ENCODE measurements at regions not wholly inside any gene's neighbourhood (a gene's known extent, or its start where the extent isn't known, plus 50 kb on each side); places are given as distances from the start of the nearest gene placed in this dataset.
"Not testable (repeated sequence)": the region's sequence is repeated elsewhere in the genome, so short reads cannot be mapped to it uniquely, and the experiment has no call there.

- no peaks in the 10 kb centered on the region for H3K27me3 ChIP-seq (replicated peaks)
- H3K36me3 ChIP-seq: no peaks in the 10 kb centered on the region
- no peak overlapping the region for H3K27ac ChIP-seq
- no peaks in the 10 kb centered on the region for H3K9me3 ChIP-seq (replicated peaks)
- DNase-seq (ENCODE audit: low read depth in 1 of 2, low spot score in 2 of 2): no peak
- H3K4me1 ChIP-seq (replicated peaks): no peaks in the 10 kb centered on the region; the same call in 1 of the 2 replicates
- H3K4me3 ChIP-seq: no peak overlapping the region
Observed at GRCh38 chr2:143928613-143929012, 591.3 kb downstream of the ZEB2 start.

GRCh38 chr2:143928184-143928583 lies 591.7 kb downstream of the ZEB2 start:
- Histone ChIP-seq H3K4me3 (no peak overlapping the region), H3K9me3 (replicated peaks) (no peaks in the 10 kb centered on the region), H3K36me3 (no peaks in the 10 kb centered on the region), H3K27ac (no peak overlapping the region), H3K27me3 (replicated peaks) (no peaks in the 10 kb centered on the region), H3K4me1 (replicated peaks) (no peaks in the 10 kb centered on the region; the same call in 1 of the 2 replicates)
- DNase-seq (ENCODE audit: low read depth in 1 of 2, low spot score in 2 of 2): no peak

- DNase-seq (ENCODE audit: low read depth in 1 of 2, low spot score in 2 of 2): no peak
- Histone ChIP-seq H3K4me3 (no peak overlapping the region), H3K9me3 (replicated peaks) (no peaks in the 10 kb centered on the region), H3K4me1 (replicated peaks) (no peaks in the 10 kb centered on the region; the same call in 1 of the 2 replicates), H3K27me3 (replicated peaks) (no peaks in the 10 kb centered on the region), H3K27ac (no peak overlapping the region), H3K36me3 (no peaks in the 10 kb centered on the region)
Observed at GRCh38 chr2:143926736-143927135, 593.2 kb downstream of the ZEB2 start.

- not testable (repeated sequence) for DNase-seq (ENCODE audit: low read depth in 1 of 2, low spot score in 2 of 2); H3K9me3 ChIP-seq (replicated peaks); H3K27ac ChIP-seq; H3K4me1 ChIP-seq (replicated peaks); H3K4me3 ChIP-seq; H3K27me3 ChIP-seq (replicated peaks); H3K36me3 ChIP-seq
Observed at GRCh38 chr2:143922261-143922830, 597.6 kb downstream of the ZEB2 start.

- 0 out of 2 replicates have a peak, but pooled peaks cover 5% of the 10 kb centered on the region for H3K9me3 ChIP-seq (replicated peaks)
- no peaks in the 10 kb centered on the region for H3K36me3 ChIP-seq
- H3K4me3 ChIP-seq: no peak overlapping the region
- H3K27ac ChIP-seq: no peak overlapping the region
- no peak for DNase-seq (ENCODE audit: low read depth in 1 of 2, low spot score in 2 of 2)
- no peaks in the 10 kb centered on the region for H3K27me3 ChIP-seq (replicated peaks)
- no peaks in the 10 kb centered on the region for H3K4me1 ChIP-seq (replicated peaks)
Observed at GRCh38 chr2:143918465-143918989, 601.4 kb downstream of the ZEB2 start.

GRCh38 chr2:143916781-143917180 lies 603.1 kb downstream of the ZEB2 start:
- Histone ChIP-seq H3K9me3 (replicated peaks) (0 out of 2 replicates have a peak, but pooled peaks cover 5% of the 10 kb centered on the region), H3K27ac (no peak overlapping the region), H3K27me3 (replicated peaks) (no peaks in the 10 kb centered on the region), H3K4me1 (replicated peaks) (no peaks in the 10 kb centered on the region), H3K36me3 (no peaks in the 10 kb centered on the region), H3K4me3 (no peak overlapping the region)
- no peak for DNase-seq (ENCODE audit: low read depth in 1 of 2, low spot score in 2 of 2)

GRCh38 chr2:143909577-143910353 lies 610.2 kb downstream of the ZEB2 start:
- DNase-seq (ENCODE audit: low read depth in 1 of 2, low spot score in 2 of 2): no peak
- H3K27ac ChIP-seq: no peak overlapping the region
- H3K36me3 ChIP-seq: no peaks in the 10 kb centered on the region
- H3K4me3 ChIP-seq: no peak overlapping the region
- no peaks in the 10 kb centered on the region for H3K27me3 ChIP-seq (replicated peaks)
- no peaks in the 10 kb centered on the region for H3K4me1 ChIP-seq (replicated peaks)
- H3K9me3 ChIP-seq (replicated peaks): no peaks in the 10 kb centered on the region

GRCh38 chr2:143908843-143909242 lies 611.1 kb downstream of the ZEB2 start:
- no peaks in the 10 kb centered on the region for H3K36me3 ChIP-seq
- no peaks in the 10 kb centered on the region for H3K9me3 ChIP-seq (replicated peaks)
- H3K27ac ChIP-seq: no peak overlapping the region
- DNase-seq (ENCODE audit: low read depth in 1 of 2, low spot score in 2 of 2): no peak
- H3K4me3 ChIP-seq: no peak overlapping the region
- no peaks in the 10 kb centered on the region for H3K4me1 ChIP-seq (replicated peaks)
- H3K27me3 ChIP-seq (replicated peaks): no peaks in the 10 kb centered on the region

GRCh38 chr2:143907801-143908200 lies 612.1 kb downstream of the ZEB2 start:
- Histone ChIP-seq H3K4me1 (replicated peaks) (no peaks in the 10 kb centered on the region), H3K27ac (no peak overlapping the region), H3K36me3 (no peaks in the 10 kb centered on the region), H3K9me3 (replicated peaks) (no peaks in the 10 kb centered on the region), H3K4me3 (no peak overlapping the region), H3K27me3 (replicated peaks) (no peaks in the 10 kb centered on the region)
- no peak for DNase-seq (ENCODE audit: low read depth in 1 of 2, low spot score in 2 of 2)

- H3K36me3 ChIP-seq: no peaks in the 10 kb centered on the region
- DNase-seq (ENCODE audit: low read depth in 1 of 2, low spot score in 2 of 2): no peak
- no peaks in the 10 kb centered on the region for H3K9me3 ChIP-seq (replicated peaks)
- H3K4me3 ChIP-seq: no peak overlapping the region
- H3K4me1 ChIP-seq (replicated peaks): peaks cover 3% of the 10 kb centered on the region
- no peak overlapping the region for H3K27ac ChIP-seq
- no peaks in the 10 kb centered on the region for H3K27me3 ChIP-seq (replicated peaks)
Observed at GRCh38 chr2:143906850-143907249, 613.1 kb downstream of the ZEB2 start.

GRCh38 chr2:143905587-143905986 lies 614.3 kb downstream of the ZEB2 start:
- Histone ChIP-seq H3K4me1 (replicated peaks) (peaks cover 15% of the 10 kb centered on the region), H3K36me3 (no peaks in the 10 kb centered on the region), H3K4me3 (no peak overlapping the region), H3K27me3 (replicated peaks) (no peaks in the 10 kb centered on the region), H3K27ac (no peak overlapping the region), H3K9me3 (replicated peaks) (no peaks in the 10 kb centered on the region)
- DNase-seq (ENCODE audit: low read depth in 1 of 2, low spot score in 2 of 2): no peak

GRCh38 chr2:143903172-143903856 lies 616.6 kb downstream of the ZEB2 start:
- DNase-seq (ENCODE audit: low read depth in 1 of 2, low spot score in 2 of 2): no peak
- H3K27me3 ChIP-seq (replicated peaks): no peaks in the 10 kb centered on the region
- H3K4me1 ChIP-seq (replicated peaks): peaks cover 15% of the 10 kb centered on the region
- no peaks in the 10 kb centered on the region for H3K9me3 ChIP-seq (replicated peaks)
- no peak overlapping the region for H3K27ac ChIP-seq
- H3K4me3 ChIP-seq: no peak overlapping the region
- no peaks in the 10 kb centered on the region for H3K36me3 ChIP-seq

GRCh38 chr2:143901185-143901842 lies 618.6 kb downstream of the ZEB2 start:
- H3K4me3 ChIP-seq: no peak overlapping the region
- H3K36me3 ChIP-seq: no peaks in the 10 kb centered on the region
- peak in 1 of 2 experiments; percentile 72 for DNase-seq (ENCODE audit: low read depth in 1 of 2, low spot score in 2 of 2)
- H3K4me1 ChIP-seq (replicated peaks): peaks cover 15% of the 10 kb centered on the region
- no peaks in the 10 kb centered on the region for H3K27me3 ChIP-seq (replicated peaks)
- peak overlapping the region; percentile 76 for H3K27ac ChIP-seq
- H3K9me3 ChIP-seq (replicated peaks): no peaks in the 10 kb centered on the region

Data from SJSA1 (cell line).